ENCODE measurements at regions not wholly inside any gene's neighbourhood (a gene's known extent, or its start where the extent isn't known, plus 50 kb on each side); places are given as distances from the start of the nearest gene placed in this dataset.
"Not testable (repeated sequence)": the region's sequence is repeated elsewhere in the genome, so short reads cannot be mapped to it uniquely, and the experiment has no call there.

- no peak for DNase-seq (ENCODE audit: low read depth)
Measured at GRCh38 chr2:239745386-239746227, 279.5 kb downstream of the NDUFA10 start.

- no peak for DNase-seq (ENCODE audit: low read depth)
Measured at GRCh38 chr2:239744706-239745340, 280.3 kb downstream of the NDUFA10 start.

- DNase-seq (ENCODE audit: low read depth): no peak
Measured at GRCh38 chr2:239743206-239743605, 281.9 kb downstream of the NDUFA10 start.

GRCh38 chr2:239742377-239742776, 282.8 kb downstream of the NDUFA10 start:
- no peak for DNase-seq (ENCODE audit: low read depth)

GRCh38 chr2:239739206-239739605, 285.9 kb downstream of the NDUFA10 start:
- DNase-seq (ENCODE audit: low read depth): no peak

- no peak for DNase-seq (ENCODE audit: low read depth)
Measured at GRCh38 chr2:239738159-239738558, 287.0 kb downstream of the NDUFA10 start.

GRCh38 chr2:239737144-239737463, 288.0 kb downstream of the NDUFA10 start:
- DNase-seq (ENCODE audit: low read depth): no peak

- DNase-seq (ENCODE audit: low read depth): no peak
Measured at GRCh38 chr2:239736358-239737143, 288.6 kb downstream of the NDUFA10 start.

- DNase-seq (ENCODE audit: low read depth): no peak
Measured at GRCh38 chr2:239735829-239736357, 289.2 kb downstream of the NDUFA10 start.

- DNase-seq (ENCODE audit: low read depth): no peak
Measured at GRCh38 chr2:239735131-239735828, 289.9 kb downstream of the NDUFA10 start.

GRCh38 chr2:239734436-239735005, 290.6 kb downstream of the NDUFA10 start:
- DNase-seq (ENCODE audit: low read depth): no peak

- no peak for DNase-seq (ENCODE audit: low read depth)
Measured at GRCh38 chr2:239732666-239733010, 292.5 kb downstream of the NDUFA10 start.

- DNase-seq (ENCODE audit: low read depth): no peak
Measured at GRCh38 chr2:239731998-239732665, 293.0 kb downstream of the NDUFA10 start.

GRCh38 chr2:239731422-239731821, 293.7 kb downstream of the NDUFA10 start:
- DNase-seq (ENCODE audit: low read depth): no peak

- DNase-seq (ENCODE audit: low read depth): no peak
Measured at GRCh38 chr2:239730897-239731296, 294.2 kb downstream of the NDUFA10 start.

- DNase-seq (ENCODE audit: low read depth): not testable (repeated sequence)
Measured at GRCh38 chr2:239730567-239730882, 294.6 kb downstream of the NDUFA10 start.

- DNase-seq (ENCODE audit: low read depth): no peak
Measured at GRCh38 chr2:239729681-239730566, 295.2 kb downstream of the NDUFA10 start.

GRCh38 chr2:239729151-239729550, 296.0 kb downstream of the NDUFA10 start:
- no peak for DNase-seq (ENCODE audit: low read depth)

- DNase-seq (ENCODE audit: low read depth): no peak
Measured at GRCh38 chr2:239728751-239729150, 296.4 kb downstream of the NDUFA10 start.

Measured in stimulated activated CD8-positive, alpha-beta memory T cell treated with anti-CD3 and anti-CD28 coated beads, Interleukin-12 subunit alpha, Interleukin-12 subunit beta, amount 100 ng/mL, for 1 hour (primary cell).